GM18861 (cell line): ENCODE measurements at regions not wholly inside any gene's neighbourhood (a gene's known extent, or its start where the extent isn't known, plus 50 kb on each side); places are given as distances from the start of the nearest gene placed in this dataset.
A peak's percentile ranks its signal among the peaks of the same experiment; 100 is the strongest.

ENCODE experiments used
- ATAC-seq: cut with Tn5 transposase; IDR thresholded peaks from one replicate; pipeline ENCODE4 v1.9.1; 2021; ENCODE audit not compliant: unreplicated experiment

DNA sequence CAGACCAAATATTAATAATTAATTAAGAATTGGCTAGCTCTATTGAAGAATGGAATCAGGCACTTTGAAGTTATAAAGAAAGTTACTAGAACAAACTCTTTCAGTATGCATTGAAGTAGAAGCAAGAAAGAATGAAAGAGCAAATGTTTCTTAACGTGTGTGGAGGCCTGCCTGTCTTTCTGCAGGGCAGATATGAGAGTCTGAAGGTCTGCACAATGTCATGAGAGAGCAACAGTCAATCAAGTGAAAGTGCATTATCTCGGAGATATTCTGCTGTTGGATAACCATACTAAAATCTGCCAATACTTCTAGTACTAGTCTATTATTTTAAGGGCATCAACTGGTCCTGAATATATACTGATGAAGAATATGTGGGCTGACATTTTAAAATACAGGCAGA, 1270.8 kb downstream of the ZPLD1 start:
- no peak for ATAC-seq

DNA sequence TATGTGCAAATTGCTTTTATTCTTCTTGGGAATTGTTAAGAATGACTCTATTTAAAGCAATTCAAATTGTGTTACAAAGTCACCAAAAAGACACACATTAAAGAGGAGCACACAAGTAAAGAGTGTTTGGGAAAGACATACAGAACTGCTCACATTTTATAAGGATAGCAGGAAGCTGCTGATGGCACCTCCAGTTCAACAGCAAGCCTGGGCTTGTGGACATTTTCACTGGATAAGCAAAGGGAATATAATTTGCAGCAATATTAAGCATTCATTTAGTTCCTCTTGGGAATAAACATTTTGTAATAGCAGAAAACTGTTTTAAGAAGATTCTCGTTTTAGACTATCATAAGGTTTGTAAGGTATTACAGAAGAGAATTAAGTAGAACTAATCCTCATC, 1271.9 kb downstream of the ZPLD1 start:
- ATAC-seq: no peak

DNA sequence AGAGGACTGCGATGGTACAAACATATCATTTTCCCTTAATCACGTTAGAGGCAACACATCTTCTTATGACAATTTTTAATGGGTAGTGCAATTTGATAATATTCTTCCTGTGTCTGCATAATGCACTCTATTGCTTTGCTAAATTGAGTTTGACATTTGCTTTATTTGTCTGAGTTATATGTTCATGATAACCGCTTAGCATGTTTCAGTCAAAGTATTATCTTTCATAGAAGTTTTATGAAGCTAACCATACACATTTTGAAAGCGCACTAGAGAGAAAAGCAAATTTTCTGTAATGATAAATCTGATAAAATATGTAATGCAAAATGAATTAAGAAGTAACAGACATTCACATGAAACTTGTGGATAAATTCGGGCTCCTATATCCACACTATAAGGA, 1276.9 kb downstream of the ZPLD1 start:
- ATAC-seq: no peak

DNA sequence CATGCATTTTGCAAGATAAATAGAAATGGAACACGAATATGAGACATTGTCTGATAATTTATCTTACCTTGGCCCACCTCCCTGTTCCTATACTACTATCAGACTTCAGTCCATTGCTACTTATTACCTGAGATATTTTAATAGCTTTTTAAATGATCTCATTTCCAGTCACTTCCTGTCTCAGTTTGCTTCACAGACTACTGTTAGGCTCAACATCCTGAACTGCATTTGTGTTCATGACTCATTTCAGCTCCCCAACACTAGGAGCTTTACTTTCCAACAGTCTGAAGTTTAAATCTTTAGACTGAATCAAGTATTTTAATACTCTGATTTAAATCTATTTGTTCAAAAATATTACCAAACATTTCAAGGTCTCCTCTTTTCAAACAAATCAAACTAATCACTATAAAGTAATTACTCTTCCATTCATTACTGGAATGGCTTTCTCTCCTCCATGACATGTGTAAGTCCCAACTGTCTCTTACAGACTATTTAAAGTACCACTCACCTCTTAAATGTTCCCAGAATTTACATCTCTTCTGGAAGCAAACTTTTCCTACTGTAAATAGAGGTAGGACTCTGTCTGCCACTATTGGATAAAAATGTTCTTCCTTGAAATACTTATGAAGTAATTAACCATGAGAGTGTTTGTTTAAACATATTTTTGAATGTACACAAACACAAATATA, 1277.6 kb downstream of the ZPLD1 start:
- no peak for ATAC-seq

DNA sequence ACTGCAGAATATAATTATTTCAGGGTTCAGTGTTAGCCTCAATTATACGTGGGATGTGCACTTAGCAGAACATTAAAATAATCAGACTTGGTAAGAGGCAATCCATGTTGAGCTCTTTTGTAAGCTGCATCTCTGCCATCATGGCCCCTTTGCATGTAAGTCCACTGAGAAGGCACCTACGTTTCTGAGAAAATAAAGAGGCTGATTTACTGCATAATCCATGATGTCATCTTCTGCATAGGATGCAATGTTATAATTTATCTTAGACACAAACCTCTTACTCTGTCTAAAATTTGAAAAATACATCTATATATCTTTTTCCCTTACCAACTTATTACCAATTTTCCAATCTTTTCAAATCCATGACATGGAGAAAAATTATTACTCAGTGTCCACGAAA, 1294.7 kb downstream of the ZPLD1 start:
- no peak for ATAC-seq

DNA sequence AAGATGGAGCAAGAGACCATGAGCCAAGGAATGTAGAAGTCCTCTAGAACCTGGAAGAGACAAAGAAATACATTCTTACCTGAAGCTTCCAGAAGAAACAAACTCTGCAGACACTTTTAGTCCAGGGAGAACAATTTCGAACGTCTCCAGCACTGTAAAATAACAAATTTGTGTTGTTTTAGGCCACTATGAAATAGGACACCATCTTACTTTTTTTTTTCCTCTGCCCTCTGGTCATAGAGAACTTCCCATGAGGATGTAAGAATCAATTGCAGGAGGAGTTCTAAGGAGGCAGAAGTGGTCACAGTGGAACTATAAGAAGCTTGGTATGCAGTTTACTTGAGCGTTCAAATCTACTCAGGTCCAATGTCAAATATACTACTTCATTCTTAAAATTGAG, 1295.9 kb downstream of the ZPLD1 start:
- ATAC-seq: no peak

DNA sequence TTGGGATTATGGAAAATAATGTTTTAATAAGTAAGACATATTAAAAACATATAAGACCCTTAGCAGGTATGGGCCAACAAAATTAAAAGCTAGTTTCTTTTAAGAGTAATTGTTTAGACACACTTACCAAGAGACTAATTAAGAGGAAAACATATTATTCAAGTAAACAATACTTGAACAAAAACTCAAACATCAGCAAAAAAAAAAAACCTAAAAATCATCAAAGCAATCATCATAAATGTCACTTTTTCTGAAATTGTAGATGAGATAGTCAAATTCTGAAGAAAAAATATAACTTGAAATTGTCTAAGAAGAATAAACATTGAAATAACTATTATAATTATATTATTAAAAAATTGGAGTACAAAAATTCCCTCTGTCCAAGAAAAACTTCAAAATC, 1318.2 kb downstream of the ZPLD1 start:
- no peak for ATAC-seq

DNA sequence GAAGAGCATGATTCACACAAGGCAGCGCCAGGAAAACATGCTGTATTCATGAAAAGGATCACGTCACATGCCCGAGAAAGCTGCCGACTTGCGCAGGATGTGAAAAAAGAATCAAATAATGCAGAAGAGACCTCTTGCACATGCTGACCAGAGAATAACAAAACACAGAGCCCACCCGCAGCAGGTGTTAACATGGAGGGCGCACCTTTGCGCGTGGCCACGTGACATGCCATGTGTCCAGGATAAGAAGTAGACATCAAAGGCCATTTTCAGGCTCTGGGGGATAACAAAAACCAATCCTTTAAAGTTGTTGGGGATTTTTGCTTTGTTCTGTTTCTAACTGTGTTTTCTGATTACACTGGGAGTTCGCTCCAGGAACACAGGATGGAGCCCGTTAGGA, 1332.8 kb downstream of the ZPLD1 start:
- ATAC-seq: no peak

DNA sequence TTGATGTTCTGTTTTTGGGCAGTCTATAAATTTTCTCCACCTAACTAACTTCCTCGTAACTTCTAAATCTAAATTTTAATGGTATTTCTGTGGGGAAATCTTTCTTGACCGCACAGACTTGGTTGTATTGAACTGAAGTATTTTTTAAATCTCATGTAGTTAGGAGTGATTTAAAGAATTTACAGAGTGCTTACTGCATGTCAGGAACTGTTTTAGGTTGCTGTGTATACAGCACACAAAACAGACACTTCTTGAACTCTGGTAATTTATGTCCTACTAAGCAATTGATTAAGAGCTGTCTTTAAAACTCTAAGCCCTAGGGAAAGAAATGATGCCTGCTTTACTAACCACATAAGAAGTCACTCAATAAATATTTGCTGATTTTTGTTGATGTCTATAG, 1350.2 kb downstream of the ZPLD1 start:
- ATAC-seq: no peak

DNA sequence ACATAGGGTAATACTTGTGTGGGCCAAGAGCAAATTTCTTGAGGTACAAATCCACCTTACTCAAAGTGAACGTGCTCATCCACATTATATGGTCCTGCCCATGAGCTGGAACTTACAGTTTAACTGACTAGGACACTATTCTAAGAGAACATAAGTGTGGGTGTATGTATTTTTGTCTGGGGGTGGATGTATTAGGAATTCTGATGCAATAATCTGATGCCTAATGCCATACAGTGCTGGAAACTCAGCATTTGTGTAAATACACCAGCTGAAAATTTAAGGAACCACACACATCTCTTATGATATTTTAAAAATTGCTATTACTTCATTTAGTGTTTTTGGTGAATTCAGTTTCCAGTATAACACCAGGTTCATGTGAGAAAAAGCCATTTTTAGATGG, 1350.7 kb downstream of the ZPLD1 start:
- ATAC-seq: no peak

DNA sequence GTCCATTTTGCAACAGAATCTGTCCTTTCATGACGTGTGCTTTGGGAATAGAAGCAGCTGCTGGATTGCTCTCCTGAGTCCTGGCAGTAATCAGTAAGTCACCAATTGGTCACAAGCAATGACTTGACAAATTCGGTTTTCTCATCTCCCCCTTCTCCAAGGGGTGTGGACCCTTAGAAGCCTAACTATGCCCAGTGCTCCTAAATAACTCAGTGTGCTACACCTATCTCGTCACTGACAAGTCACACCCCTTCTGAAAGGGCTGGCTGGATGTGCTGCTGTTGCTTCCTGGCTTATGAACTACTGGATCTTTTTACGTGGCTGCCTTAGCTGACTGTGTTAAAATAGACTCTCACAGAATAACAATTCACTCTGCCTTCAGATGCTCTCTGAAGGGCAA, 1351.5 kb downstream of the ZPLD1 start:
- ATAC-seq: no peak

DNA sequence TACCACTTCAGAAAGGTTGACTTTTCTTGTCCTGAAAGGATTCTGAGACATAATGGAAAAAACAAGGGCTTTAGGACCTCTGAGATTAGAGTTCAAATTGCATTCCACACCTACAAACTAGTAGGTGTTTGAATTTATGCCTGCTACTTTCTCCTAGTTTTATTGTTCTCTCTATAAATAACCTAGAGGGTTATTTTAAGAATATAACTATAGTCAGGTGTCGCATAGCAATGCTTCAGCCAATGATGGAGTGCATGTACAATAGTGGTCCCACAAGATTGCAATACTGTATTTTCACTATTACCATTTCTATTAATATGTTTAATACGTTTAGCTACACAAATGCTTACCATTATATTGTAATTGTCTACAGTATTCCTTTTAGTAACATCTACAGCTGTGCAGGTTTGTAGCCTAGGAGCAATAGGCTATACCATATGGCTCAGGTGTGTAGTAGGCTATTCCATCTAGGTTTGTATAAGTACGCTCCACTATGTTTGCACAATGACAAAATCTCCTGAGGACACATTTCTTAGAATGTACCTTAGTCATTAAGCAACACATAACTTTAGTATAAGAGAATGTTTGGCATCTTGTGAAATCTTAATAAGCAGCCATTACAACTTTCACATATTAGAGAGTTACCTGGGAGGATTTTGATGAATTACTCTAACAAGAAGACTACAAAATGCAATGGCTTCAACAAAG, 1352.5 kb downstream of the ZPLD1 start:
- no peak for ATAC-seq

DNA sequence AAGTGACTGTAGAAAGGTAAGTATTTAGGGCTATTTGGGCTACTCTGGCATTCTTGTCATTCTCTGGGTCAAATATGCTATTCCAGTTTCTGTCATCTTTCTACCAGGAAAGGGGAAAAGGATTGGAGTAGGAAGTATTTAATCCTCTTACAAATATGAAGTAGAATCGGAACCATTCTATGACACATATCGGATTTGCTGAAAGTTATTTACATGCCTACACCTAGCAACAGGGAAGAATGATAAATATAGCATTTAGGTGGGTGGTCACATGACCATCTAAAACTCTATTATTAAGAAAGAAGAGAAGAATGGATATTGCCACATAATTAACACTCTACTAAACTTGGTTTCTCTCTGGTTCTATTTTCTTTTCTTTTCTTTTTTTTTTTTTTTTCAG, 1353.1 kb downstream of the ZPLD1 start:
- no peak for ATAC-seq

DNA sequence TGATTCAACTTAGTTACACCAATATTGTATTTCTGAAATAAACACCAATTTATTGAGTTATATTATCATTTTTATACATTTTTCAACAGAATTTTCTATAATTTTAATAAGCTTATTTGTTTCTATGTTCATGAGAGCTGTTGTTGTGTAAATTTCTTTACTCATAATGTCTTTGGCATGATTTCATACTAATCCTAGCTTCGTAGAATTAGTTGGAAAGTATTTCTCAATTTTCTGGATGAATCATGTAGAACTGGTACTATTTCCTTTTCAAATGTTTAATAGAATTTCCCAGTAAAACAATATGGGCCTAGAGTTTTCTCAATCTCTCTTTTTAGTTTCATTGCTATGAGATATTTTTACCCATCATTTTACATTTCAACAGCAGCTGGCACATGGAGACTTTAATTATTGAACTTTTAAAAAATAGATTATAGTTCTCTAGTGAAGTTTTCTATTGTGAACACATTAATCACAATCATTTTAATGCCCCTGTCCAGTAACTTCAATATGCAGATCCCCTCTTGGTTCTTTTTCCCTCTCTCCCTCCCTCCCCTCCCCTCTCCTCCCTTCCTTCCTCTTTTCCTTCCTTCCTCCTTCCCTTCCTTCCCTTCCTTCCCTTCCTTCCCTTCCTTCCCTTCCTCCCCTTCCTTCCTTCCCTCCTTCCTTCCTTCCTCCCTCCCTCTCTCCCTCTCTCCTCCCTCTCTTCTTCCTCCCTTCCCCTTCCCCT, 1357.1 kb downstream of the ZPLD1 start:
- ATAC-seq: no peak

DNA sequence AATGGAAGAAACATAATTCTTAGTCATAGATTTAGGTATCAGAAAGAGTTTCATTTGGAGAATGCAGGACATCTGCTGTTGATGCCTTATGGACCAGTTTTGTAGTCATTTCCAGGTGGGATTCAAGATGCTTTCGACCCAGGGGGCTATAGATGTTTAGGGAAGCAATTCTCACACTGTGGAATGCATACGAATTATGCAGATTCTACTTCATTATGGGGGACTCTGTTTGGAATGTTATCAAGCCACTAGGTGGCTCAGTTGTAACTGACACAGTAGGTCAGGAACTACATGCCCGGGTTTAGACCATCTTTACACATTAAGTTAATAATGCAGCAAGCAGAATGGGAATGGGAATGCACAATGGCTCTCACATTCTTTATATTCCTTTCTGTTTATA, 1359.8 kb downstream of the ZPLD1 start:
- peak; percentile 53 for ATAC-seq

DNA sequence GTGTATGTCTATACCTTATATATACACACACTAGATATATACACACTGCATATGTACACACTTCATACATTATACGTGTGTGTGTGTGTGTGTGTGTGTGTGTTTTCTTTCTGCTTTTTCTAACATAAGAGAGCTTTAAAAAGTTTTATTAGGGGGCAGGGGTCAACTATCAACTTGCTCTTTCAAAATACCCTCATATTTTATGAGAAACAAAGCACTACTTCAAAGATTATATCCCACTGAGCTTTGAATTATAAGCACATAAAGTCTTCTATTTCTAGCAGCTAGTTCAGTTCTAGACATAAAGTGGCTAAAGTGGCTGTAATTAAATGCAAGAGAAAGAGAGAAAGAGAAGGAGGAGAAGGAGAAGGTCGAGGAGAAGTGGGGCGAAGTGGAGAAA, 1361.3 kb downstream of the ZPLD1 start:
- ATAC-seq: no peak

DNA sequence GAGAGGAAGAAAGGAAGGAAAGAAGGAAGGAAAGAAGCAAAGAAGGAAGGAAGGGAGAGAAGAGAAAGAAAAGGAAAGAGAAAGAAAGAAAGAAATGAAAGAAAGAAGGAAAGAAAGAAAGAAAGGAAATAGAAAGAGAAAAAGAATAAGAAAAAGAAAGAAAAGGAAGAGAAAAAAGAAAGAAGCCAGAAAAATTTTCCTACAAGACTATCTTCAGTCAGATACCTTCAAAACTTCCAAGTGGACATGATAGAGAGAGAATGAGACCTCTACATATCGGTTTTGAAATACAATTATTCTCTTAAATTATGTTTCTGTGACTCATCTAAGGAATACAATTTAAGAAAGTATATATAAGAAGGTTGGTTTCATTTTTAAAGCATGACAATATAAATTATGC, 1369.0 kb downstream of the ZPLD1 start:
- ATAC-seq: no peak

DNA sequence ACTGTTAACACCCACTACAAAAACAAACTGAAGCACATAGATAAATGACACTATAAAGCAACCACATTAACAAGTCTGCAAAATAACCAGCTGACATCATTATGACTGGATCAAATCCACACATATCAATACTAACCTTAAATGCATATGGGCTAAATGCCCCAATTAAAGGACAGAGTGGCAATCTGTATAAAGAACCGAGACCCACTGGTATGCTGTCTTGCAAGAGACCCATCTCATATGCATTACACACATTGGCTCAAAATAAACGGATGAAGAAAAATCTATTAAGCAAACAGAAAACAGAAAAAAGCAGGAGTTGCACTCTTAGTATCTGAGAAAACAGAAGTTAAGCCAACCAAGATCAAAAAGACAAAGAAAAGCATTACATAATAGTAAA, 1375.4 kb downstream of the ZPLD1 start:
- no peak for ATAC-seq

DNA sequence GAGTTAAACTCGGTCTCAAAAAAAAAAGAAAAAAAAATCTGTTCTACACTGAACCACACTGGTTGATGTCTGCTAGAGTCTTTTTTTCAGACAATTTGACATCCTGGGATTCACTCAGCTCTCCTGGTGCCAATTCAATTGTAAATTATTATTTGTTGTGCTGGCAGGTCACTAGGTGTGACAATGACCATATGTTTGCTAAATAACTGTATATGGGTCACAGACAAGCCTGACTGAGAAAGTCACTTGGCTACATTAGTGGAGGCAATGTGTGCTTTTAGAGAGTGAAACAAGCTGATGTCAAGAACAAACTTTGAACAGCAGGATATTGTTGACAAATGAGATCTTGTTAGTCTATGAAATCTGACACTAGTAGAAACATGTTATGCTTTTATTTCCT, 1379.1 kb downstream of the ZPLD1 start:
- ATAC-seq: no peak

DNA sequence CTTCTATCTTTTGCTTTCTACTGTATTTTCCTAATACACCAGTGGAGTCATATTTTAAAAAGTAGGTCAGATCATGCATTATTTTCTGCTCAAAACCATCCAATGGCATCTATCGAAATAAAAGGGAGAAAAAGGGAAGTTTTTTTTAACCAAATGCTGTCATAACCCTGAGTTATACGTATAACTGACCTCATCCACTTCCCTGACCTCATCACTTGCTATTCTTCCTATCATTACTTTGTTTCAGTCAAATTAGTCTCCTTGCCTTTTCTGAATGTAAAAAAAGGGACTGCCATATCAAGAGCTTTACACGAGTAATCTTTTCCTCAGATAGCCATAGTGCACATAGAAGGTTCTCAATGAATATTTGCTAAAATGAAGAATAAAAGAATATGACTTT, 1383.6 kb downstream of the ZPLD1 start:
- ATAC-seq: no peak

DNA sequence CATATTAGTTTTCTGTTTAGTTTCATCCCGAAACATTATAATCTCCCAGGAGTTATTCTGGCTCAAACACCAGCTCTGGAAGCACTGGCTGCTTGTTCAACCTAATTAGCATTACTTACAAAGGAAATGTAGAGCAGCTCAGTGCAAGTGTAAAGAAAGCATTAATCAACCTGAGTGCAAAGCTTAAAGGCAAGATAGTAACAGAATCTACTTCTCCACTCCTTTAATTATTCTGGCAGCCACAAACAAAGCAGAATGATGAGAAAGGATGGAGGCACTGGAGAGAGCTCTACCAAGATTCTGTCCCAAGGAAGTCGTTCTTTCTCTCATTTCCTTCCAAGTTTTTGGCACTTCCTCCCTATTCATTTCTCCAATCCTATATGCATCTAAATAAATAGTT, 1384.0 kb downstream of the ZPLD1 start:
- ATAC-seq: no peak

DNA sequence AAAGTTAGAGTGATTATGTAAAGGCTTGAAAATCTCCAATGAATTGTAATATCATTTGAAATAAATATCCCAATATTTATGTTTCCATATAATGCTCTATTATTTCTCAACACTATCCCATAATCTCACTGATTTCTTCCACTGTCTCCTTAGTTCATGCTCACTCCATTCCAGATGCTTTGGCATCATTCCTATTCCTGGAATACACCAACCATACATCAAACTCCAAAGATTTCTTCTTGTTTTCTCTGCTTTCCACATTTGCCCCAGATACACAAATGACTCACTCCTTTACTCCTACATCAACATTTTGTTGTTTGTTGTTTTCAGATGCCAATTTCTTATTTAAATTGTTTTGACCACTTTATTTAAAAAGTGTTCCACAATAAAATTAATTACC, 1390.8 kb downstream of the ZPLD1 start:
- ATAC-seq: no peak
